IMR-90 (cell line): ENCODE measurements at regions not wholly inside any gene's neighbourhood (a gene's known extent, or its start where the extent isn't known, plus 50 kb on each side); places are given as distances from the start of the nearest gene placed in this dataset.

Source experiments
- ATAC-seq: fragments of 200-7000 bp; cut with Tn5 transposase; 2 replicates; pipeline ENCODE4 v1.9.1; 2020; ENCODE audit warnings: low read depth, mild to moderate bottlenecking, moderate library complexity
- BruUV-seq: library from RNA; stranded (reverse); fragments of 400-500 nt; replicated peaks from 2 replicates; lab custom pipeline; 2021; lab: Mats Ljungman, UMichigan
- CTCF ChIA-PET: fragments of 300-600 bp; formaldehyde crosslinking; extraction: SDS; loops from one replicate; lab custom pipeline; 2021; ENCODE audit warnings: antibody characterized with exemption; lab: Yijun Ruan, JAX
- POLR2A ChIA-PET: fragments of 300-600 bp; sonication (Branson Sonifier 250); formaldehyde crosslinking; loops from one replicate; lab custom pipeline; 2022; ENCODE audit warnings: antibody characterized with exemption; ENCODE audit not compliant: unreplicated experiment; lab: Charles Lee
- DNase-seq: peaks from one replicate; pipeline ENCODE4 v3.0.0; 2013
- H2AFZ ChIP-seq: replicated peaks from 2 replicates; pipeline ENCODE3; 2013; ENCODE audit warnings: low read length, mild to moderate bottlenecking; ENCODE audit not compliant: poor library complexity
- H2AK5ac ChIP-seq: 2 replicates; pipeline ENCODE4 v1.6.1; 2013; ENCODE audit warnings: low read depth, low read length, inconsistent platforms
- H2AK9ac ChIP-seq: replicated peaks from 2 replicates; pipeline ENCODE3; 2013; ENCODE audit warnings: mild to moderate bottlenecking, low read depth, low read length, moderate library complexity; ENCODE audit not compliant: poor library complexity
- H2BK120ac ChIP-seq: 2 replicates; pipeline ENCODE4 v1.6.1; 2013; ENCODE audit warnings: low read depth, low read length, inconsistent platforms
- H2BK15ac ChIP-seq: 3 replicates; pipeline ENCODE4 v1.6.1; 2013; ENCODE audit warnings: low read depth, low read length, inconsistent platforms
- H2BK20ac ChIP-seq: 2 replicates; pipeline ENCODE4 v1.6.1; 2013; ENCODE audit warnings: low read depth, mild to moderate bottlenecking, inconsistent platforms, low read length, moderate library complexity
- H2BK5ac ChIP-seq: 2 replicates; pipeline ENCODE4 v1.6.1; 2013; ENCODE audit warnings: mild to moderate bottlenecking, low read depth, low read length, inconsistent platforms; ENCODE audit not compliant: poor library complexity, severe bottlenecking
- H3K14ac ChIP-seq: replicated peaks from 2 replicates; pipeline ENCODE4 v1.6.1; 2013; ENCODE audit warnings: low read depth, low read length, inconsistent platforms
- H3K18ac ChIP-seq: 2 replicates; pipeline ENCODE4 v1.6.1; 2013; ENCODE audit warnings: low read depth, low read length, control low read depth
- H3K23ac ChIP-seq: 2 replicates; pipeline ENCODE4 v1.6.1; 2013; ENCODE audit warnings: low read depth, low read length, inconsistent platforms
- H3K27ac ChIP-seq: 2 replicates; pipeline ENCODE4 v1.5.1; 2013; ENCODE audit warnings: mild to moderate bottlenecking, control low read depth, low read length; ENCODE audit not compliant: insufficient read depth
- H3K27me3 ChIP-seq: 2 replicates; pipeline ENCODE4 v1.6.1; 2013; ENCODE audit warnings: low read length; ENCODE audit not compliant: control insufficient read depth, insufficient read depth
- H3K36me3 ChIP-seq: 2 replicates; pipeline ENCODE4 v1.6.1; 2013; ENCODE audit warnings: low read length, mixed read lengths; ENCODE audit not compliant: control insufficient read depth, insufficient read depth
- H3K4ac ChIP-seq: 2 replicates; pipeline ENCODE4 v1.6.1; 2013; ENCODE audit warnings: low read depth, low read length, inconsistent platforms
- H3K4me1 ChIP-seq: 2 replicates; pipeline ENCODE4 v1.6.1; 2013; ENCODE audit warnings: low read length, mixed read lengths; ENCODE audit not compliant: control insufficient read depth, insufficient read depth
- H3K4me2 ChIP-seq: 2 replicates; pipeline ENCODE4 v1.6.1; 2013; ENCODE audit warnings: low read depth, mild to moderate bottlenecking, control low read depth, low read length, moderate library complexity
- H3K4me3 ChIP-seq: 2 replicates; pipeline ENCODE4 v1.5.1; 2013; ENCODE audit warnings: low read depth, mild to moderate bottlenecking, control low read depth, low read length, moderate library complexity; ENCODE audit not compliant: insufficient read depth
- H3K56ac ChIP-seq: 2 replicates; pipeline ENCODE4 v1.6.1; 2013; ENCODE audit warnings: low read length, inconsistent platforms; ENCODE audit not compliant: insufficient read depth; ENCODE audit errors: extremely low read depth
- H3K79me1 ChIP-seq, 2 experiments: 2 replicates each; pipeline ENCODE4 v1.6.1; 2013; ENCODE audit warnings: low read length in 2 of 2, inconsistent platforms in 1 of 2, low read depth in 1 of 2
- H3K9ac ChIP-seq: 2 replicates; pipeline ENCODE4 v1.6.1; 2013; ENCODE audit warnings: low read depth, low read length, control low read depth
- H3K9me1 ChIP-seq: 2 replicates; pipeline ENCODE4 v1.6.1; 2013; ENCODE audit warnings: low read length, inconsistent platforms; ENCODE audit not compliant: insufficient read depth
- H3K9me3 ChIP-seq: 2 replicates; pipeline ENCODE4 v1.6.1; 2013; ENCODE audit warnings: low read length; ENCODE audit not compliant: control insufficient read depth, insufficient read depth
- H4K20me1 ChIP-seq: 2 replicates; pipeline ENCODE4 v1.6.1; 2013; ENCODE audit warnings: low read length, inconsistent platforms; ENCODE audit not compliant: insufficient read depth
- H4K5ac ChIP-seq: 2 replicates; pipeline ENCODE4 v1.6.1; 2013; ENCODE audit warnings: mild to moderate bottlenecking, low read depth, low read length, control low read depth
- H4K8ac ChIP-seq, 2 experiments: 2 replicates each; pipeline ENCODE4 v1.6.1; 2013; ENCODE audit warnings: low read depth in 2 of 2, low read length in 2 of 2, control low read depth in 1 of 2, inconsistent platforms in 1 of 2
- H4K91ac ChIP-seq: 2 replicates; pipeline ENCODE4 v1.6.1; 2013; ENCODE audit warnings: low read depth, low read length, inconsistent platforms; ENCODE audit not compliant: insufficient read depth
- CHD1 ChIP-seq: IDR thresholded peaks from 2 replicates; pipeline ENCODE4 v1.6.1; 2012; ENCODE audit warnings: low read depth, low read length, improper control_type of control experiment
- FOS ChIP-seq: fragments of 150-350 bp; IDR thresholded peaks from 2 replicates; pipeline ENCODE4 v1.6.1; 2016; ENCODE audit warnings: low read depth, low read length
- MAFK ChIP-seq: IDR thresholded peaks from 2 replicates; pipeline ENCODE4 v1.6.1; 2012; ENCODE audit warnings: low read depth, low read length, improper control_type of control experiment
- MAZ ChIP-seq: IDR thresholded peaks from 2 replicates; pipeline ENCODE4 v1.6.1; 2012; ENCODE audit warnings: low read depth, mild to moderate bottlenecking, low read length, improper control_type of control experiment, moderate library complexity, borderline replicate concordance
- RAD21 ChIP-seq: IDR thresholded peaks from 2 replicates; pipeline ENCODE4 v1.6.1; 2012; ENCODE audit warnings: low read length, improper control_type of control experiment
- RFX5 ChIP-seq: IDR thresholded peaks from 2 replicates; pipeline ENCODE4 v1.8.0; 2012; ENCODE audit warnings: low read depth, mild to moderate bottlenecking, low read length, moderate library complexity
- WGBS, 2 experiments: methylation state at CpG; one replicate each; pipeline versions ENCODE4 v1.1.5 to v1.1.7; 2013; ENCODE audit warnings: missing lambda C conversion rate in 2 of 2; ENCODE audit not compliant: insufficient read length in 1 of 2; ENCODE audit errors: extremely low coverage in 2 of 2; 5-methylcytosine and 5-hydroxymethylcytosine counted together
- dilution Hi-C: fragments of 300-500 bp; cut with HindIII; formaldehyde crosslinking; loops from one replicate; pipeline ENCODE4 v1.14.3; 2018; ENCODE audit warnings: low sequenced_read_pairs; ENCODE audit not compliant: unreplicated experiment
- in situ Hi-C: fragments of 300-500 bp; cut with MboI; formaldehyde crosslinking; loops from 3 replicates; pipeline ENCODE4 v1.14.3; 2019; ENCODE audit warnings: low sequenced_read_pairs, inconsistent platforms, mixed read lengths
- intact Hi-C: fragments of 100-400 bp; cut with micrococcal nuclease; formaldehyde crosslinking; loops from 2 replicates; pipeline ENCODE4 v1.10.0; 2022
- TF ChIP-seq, protein P1 (sequence below): fragments of 150-350 bp; IDR thresholded peaks from 2 replicates; pipeline ENCODE4 v1.6.1; 2017; ENCODE audit warnings: mild to moderate bottlenecking, antibody characterized with exemption, low read length, low read depth

DNA sequence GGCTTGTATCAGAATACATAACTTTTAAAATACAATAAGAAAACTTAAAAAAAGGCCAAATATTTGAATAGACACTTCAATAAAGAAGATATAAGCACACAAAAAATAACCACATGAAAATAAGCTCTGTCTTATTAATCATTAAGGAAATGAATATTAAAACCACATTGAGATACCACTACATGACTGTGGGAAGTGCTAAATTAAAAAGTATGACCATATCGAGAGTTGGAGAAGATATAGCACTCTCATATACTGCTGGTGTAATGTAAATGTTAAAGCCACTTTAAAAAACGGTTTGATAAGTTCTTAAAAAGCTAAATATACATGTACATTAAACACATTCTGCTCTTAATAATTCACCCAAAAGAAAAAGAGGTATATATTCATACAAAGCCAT is 104.6 kb upstream of the TRIB2 start:
- H2AK9ac ChIP-seq: no peak overlapping the region
- H3K18ac ChIP-seq: no peak overlapping the region
- POLR2A ChIA-PET: no interaction called here
- no peak overlapping the region for H2AK5ac ChIP-seq
- H3K79me1 ChIP-seq: no peaks in the 10 kb centered on the region
- H3K27ac ChIP-seq: no peak overlapping the region
- H3K23ac ChIP-seq: no peak overlapping the region
- no peak overlapping the region for H3K56ac ChIP-seq
- no peak overlapping the region for H4K8ac ChIP-seq
- H2BK20ac ChIP-seq: no peak overlapping the region
- no peaks in the 10 kb centered on the region for H3K9me3 ChIP-seq
- no CpG with 5 or more reads among the region's 2 CpGs for WGBS, 2 experiments
- no peak overlapping the region for H3K4me2 ChIP-seq
- no peak overlapping the region for H2BK5ac ChIP-seq
- no peak overlapping the region for H2BK15ac ChIP-seq
- ATAC-seq: no peak
- H2BK120ac ChIP-seq: no peak overlapping the region
- no peak for DNase-seq
- TF ChIP-seq CHD1 (no peak), MAFK (no peak), MAZ (no peak), RAD21 (no peak), FOS (no peak), RFX5 (no peak)
- TF ChIP-seq, protein P1, sequence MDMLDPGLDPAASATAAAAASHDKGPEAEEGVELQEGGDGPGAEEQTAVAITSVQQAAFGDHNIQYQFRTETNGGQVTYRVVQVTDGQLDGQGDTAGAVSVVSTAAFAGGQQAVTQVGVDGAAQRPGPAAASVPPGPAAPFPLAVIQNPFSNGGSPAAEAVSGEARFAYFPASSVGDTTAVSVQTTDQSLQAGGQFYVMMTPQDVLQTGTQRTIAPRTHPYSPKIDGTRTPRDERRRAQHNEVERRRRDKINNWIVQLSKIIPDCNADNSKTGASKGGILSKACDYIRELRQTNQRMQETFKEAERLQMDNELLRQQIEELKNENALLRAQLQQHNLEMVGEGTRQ: no peak
- no peaks in the 10 kb centered on the region for H4K20me1 ChIP-seq
- H3K27me3 ChIP-seq: no peaks in the 10 kb centered on the region
- in situ Hi-C loops (no loop called here), dilution Hi-C loops (no loop called here), intact Hi-C loops (no loop called here)
- H3K4me1 ChIP-seq: no peaks in the 10 kb centered on the region
- 0 out of 2 replicates have a peak, but pooled peaks cover 6% of the 10 kb centered on the region for H3K9me1 ChIP-seq
- CTCF ChIA-PET: interaction anchor here (0.9 kb wide), 1 partner anchor 11 kb away, joined by 3 read pairs; no protein-coding TSS in a partner anchor
- no peak overlapping the region for H3K9ac ChIP-seq
- no peak overlapping the region for H2AFZ ChIP-seq
- BruUV-seq: no TSS peak
- H4K5ac ChIP-seq: no peak overlapping the region
- no peaks in the 10 kb centered on the region for H3K36me3 ChIP-seq
- H3K14ac ChIP-seq: no peak overlapping the region
- no peak overlapping the region for H3K4ac ChIP-seq
- H4K91ac ChIP-seq: no peak overlapping the region
- no peak overlapping the region for H3K4me3 ChIP-seq
